ENCODE measurements at regions not wholly inside any gene's neighbourhood (a gene's known extent, or its start where the extent isn't known, plus 50 kb on each side); places are given as distances from the start of the nearest gene placed in this dataset.

GRCh38 chr4:152246659-152247058 is 289.2 kb downstream of the FBXW7 start:
- TF ChIP-seq POLR2AphosphoS5 (IDR thresholded peaks at IDR 0.05; ENCODE audit: low read depth, low read length): no peak
- no peak for TF ChIP-seq TAF1 (IDR thresholded peaks at IDR 0.05; ENCODE audit: borderline replicate concordance, insufficient read depth, low read length)
- TF ChIP-seq REST (IDR thresholded peaks at IDR 0.05; ENCODE audit: insufficient read depth in 1 of 2, low read depth in 2 of 2, low read length in 2 of 2): no peak
- no peak for TF ChIP-seq SIN3A (IDR thresholded peaks at IDR 0.05; ENCODE audit: borderline replicate concordance, insufficient read depth, low read length)

Measured in PFSK-1 (cell line).